ENCODE measurements at regions not wholly inside any gene's neighbourhood (a gene's known extent, or its start where the extent isn't known, plus 50 kb on each side); places are given as distances from the start of the nearest gene placed in this dataset.

- TF ChIP-seq TCF7 (IDR thresholded peaks at IDR 0.05; ENCODE audit: borderline replicate concordance): no peak
- TF ChIP-seq PKNOX1 (IDR thresholded peaks at IDR 0.05): no peak
- TF ChIP-seq FOXP1 (CRISPR knock-in tag; IDR thresholded peaks at IDR 0.05): no peak
- TF ChIP-seq MAFK (IDR thresholded peaks at IDR 0.05; ENCODE audit: low read length): no peak
- no peak for TF ChIP-seq HDAC6 (IDR thresholded peaks at IDR 0.05; ENCODE audit: low read depth, low read length)
- TF ChIP-seq KAT7 (CRISPR knock-in tag; IDR thresholded peaks at IDR 0.05; ENCODE audit: borderline replicate concordance): no peak
- TF ChIP-seq, protein P1, sequence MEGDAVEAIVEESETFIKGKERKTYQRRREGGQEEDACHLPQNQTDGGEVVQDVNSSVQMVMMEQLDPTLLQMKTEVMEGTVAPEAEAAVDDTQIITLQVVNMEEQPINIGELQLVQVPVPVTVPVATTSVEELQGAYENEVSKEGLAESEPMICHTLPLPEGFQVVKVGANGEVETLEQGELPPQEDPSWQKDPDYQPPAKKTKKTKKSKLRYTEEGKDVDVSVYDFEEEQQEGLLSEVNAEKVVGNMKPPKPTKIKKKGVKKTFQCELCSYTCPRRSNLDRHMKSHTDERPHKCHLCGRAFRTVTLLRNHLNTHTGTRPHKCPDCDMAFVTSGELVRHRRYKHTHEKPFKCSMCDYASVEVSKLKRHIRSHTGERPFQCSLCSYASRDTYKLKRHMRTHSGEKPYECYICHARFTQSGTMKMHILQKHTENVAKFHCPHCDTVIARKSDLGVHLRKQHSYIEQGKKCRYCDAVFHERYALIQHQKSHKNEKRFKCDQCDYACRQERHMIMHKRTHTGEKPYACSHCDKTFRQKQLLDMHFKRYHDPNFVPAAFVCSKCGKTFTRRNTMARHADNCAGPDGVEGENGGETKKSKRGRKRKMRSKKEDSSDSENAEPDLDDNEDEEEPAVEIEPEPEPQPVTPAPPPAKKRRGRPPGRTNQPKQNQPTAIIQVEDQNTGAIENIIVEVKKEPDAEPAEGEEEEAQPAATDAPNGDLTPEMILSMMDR (IDR thresholded peaks at IDR 0.05 in 2 of 3, conservative IDR thresholded peaks at IDR 0.05 in 1 of 3; ENCODE audit: insufficient read depth in 2 of 3, low read depth in 1 of 3, low read length in 3 of 3): no peak
Measured at GRCh38 chrX:142891046-142891445, 134.7 kb upstream of the SPANXN4 start.

All from K562 (cell line).